ENCODE measurements at regions not wholly inside any gene's neighbourhood (a gene's known extent, or its start where the extent isn't known, plus 50 kb on each side); places are given as distances from the start of the nearest gene placed in this dataset.
A peak's percentile ranks its signal among the peaks of the same experiment; 100 is the strongest.
"Not testable (repeated sequence)": the region's sequence is repeated elsewhere in the genome, so short reads cannot be mapped to it uniquely, and the experiment has no call there.

GRCh38 chr1:203926025-203926540 lies 64.7 kb downstream of the SNRPE start:
- no peak for DNase-seq

- no peak for DNase-seq
These were observed 68.4 kb downstream of the SNRPE start for GRCh38 chr1:203929741-203930309.

- peak in 1 of 2 donors; percentile 33 for DNase-seq
These were observed 68.9 kb downstream of the SNRPE start for GRCh38 chr1:203930342-203930741.

- DNase-seq: no peak
These were observed 70.6 kb downstream of the SNRPE start for GRCh38 chr1:203931953-203932352.

- DNase-seq: no peak
These were observed 71.2 kb downstream of the SNRPE start for GRCh38 chr1:203932556-203932955.

- no peak for DNase-seq
These were observed 72.6 kb downstream of the SNRPE start for GRCh38 chr1:203934027-203934426.

GRCh38 chr1:203934651-203935050 lies 73.3 kb downstream of the SNRPE start:
- DNase-seq: no peak

- DNase-seq: no peak
These were observed 73.9 kb downstream of the SNRPE start for GRCh38 chr1:203935321-203935720.

- DNase-seq: no peak
These were observed 76.4 kb downstream of the SNRPE start for GRCh38 chr1:203937678-203938330.

- no peak for DNase-seq
These were observed 83.4 kb downstream of the SNRPE start for GRCh38 chr1:203944651-203945404.

GRCh38 chr1:203954293-203954692 lies 92.9 kb downstream of the SNRPE start:
- DNase-seq: no peak

GRCh38 chr1:203954788-203955552 lies 93.6 kb downstream of the SNRPE start:
- peak; percentile 75 to 76 for DNase-seq

GRCh38 chr1:203968761-203969160 lies 104.2 kb upstream of the SOX13 start:
- no peak for DNase-seq

GRCh38 chr1:203969846-203970245 lies 103.1 kb upstream of the SOX13 start:
- no peak for DNase-seq

- DNase-seq: no peak
These were observed 87.9 kb upstream of the SOX13 start for GRCh38 chr1:203985044-203985443.

- DNase-seq: no peak
These were observed 87.2 kb upstream of the SOX13 start for GRCh38 chr1:203985676-203986075.

GRCh38 chr1:203986887-203987461 lies 85.9 kb upstream of the SOX13 start:
- no peak for DNase-seq

- no peak for DNase-seq
These were observed 82.8 kb upstream of the SOX13 start for GRCh38 chr1:203990118-203990517.

GRCh38 chr1:203992440-203992839 lies 80.5 kb upstream of the SOX13 start:
- DNase-seq: no peak

- no peak for DNase-seq
These were observed 79.7 kb upstream of the SOX13 start for GRCh38 chr1:203993256-203993655.

GRCh38 chr1:203995228-203995627 lies 77.7 kb upstream of the SOX13 start:
- DNase-seq: no peak

GRCh38 chr1:203996126-203996525 lies 76.8 kb upstream of the SOX13 start:
- DNase-seq: no peak

GRCh38 chr1:203998571-203998970 lies 74.3 kb upstream of the SOX13 start:
- not testable (repeated sequence) for DNase-seq
